PFSK-1 (cell line): ENCODE measurements at regions not wholly inside any gene's neighbourhood (a gene's known extent, or its start where the extent isn't known, plus 50 kb on each side); places are given as distances from the start of the nearest gene placed in this dataset.

Experiments used
- POLR2AphosphoS5 ChIP-seq: IDR thresholded peaks from 2 replicates; pipeline ENCODE4 v1.6.1; 2012; ENCODE audit warnings: low read depth, mild to moderate bottlenecking, control low read depth, low read length, moderate library complexity
- REST ChIP-seq, 2 experiments: IDR thresholded peaks; 2 replicates each; pipeline versions ENCODE4 v1.6.1 to v1.8.0; 2011 to 2012; ENCODE audit warnings: low read depth in 2 of 2, low read length in 2 of 2, control low read depth in 1 of 2, inconsistent platforms in 1 of 2, mild to moderate bottlenecking in 1 of 2, moderate library complexity in 1 of 2; ENCODE audit not compliant: insufficient read depth in 1 of 2
- SIN3A ChIP-seq: IDR thresholded peaks from 2 replicates; pipeline ENCODE4 v1.6.1; 2012; ENCODE audit warnings: mild to moderate bottlenecking, low read length, moderate library complexity, borderline replicate concordance; ENCODE audit not compliant: insufficient read depth
- TAF1 ChIP-seq: IDR thresholded peaks from 2 replicates; pipeline ENCODE4 v1.6.1; 2012; ENCODE audit warnings: low read length, control low read depth, borderline replicate concordance; ENCODE audit not compliant: insufficient read depth

GRCh38 chr15:62712455-62712839, 330.1 kb upstream of the TPM1 start:
- no peak for TF ChIP-seq POLR2AphosphoS5
- no peak for TF ChIP-seq REST (IDR thresholded peaks at IDR 0.05; ENCODE audit: insufficient read depth in 1 of 2, low read depth in 2 of 2, low read length in 2 of 2)
- no peak for TF ChIP-seq SIN3A
- no peak for TF ChIP-seq TAF1
